HG03439 (cell line): ENCODE measurements at regions not wholly inside any gene's neighbourhood (a gene's known extent, or its start where the extent isn't known, plus 50 kb on each side); places are given as distances from the start of the nearest gene placed in this dataset.
"Not testable (repeated sequence)": the region's sequence is repeated elsewhere in the genome, so short reads cannot be mapped to it uniquely, and the experiment has no call there.

Source experiments
- ATAC-seq: cut with Tn5 transposase; IDR thresholded peaks from one replicate; pipeline ENCODE4 v1.9.1; 2021; ENCODE audit warnings: mild to moderate bottlenecking, moderate library complexity; ENCODE audit not compliant: unreplicated experiment

DNA sequence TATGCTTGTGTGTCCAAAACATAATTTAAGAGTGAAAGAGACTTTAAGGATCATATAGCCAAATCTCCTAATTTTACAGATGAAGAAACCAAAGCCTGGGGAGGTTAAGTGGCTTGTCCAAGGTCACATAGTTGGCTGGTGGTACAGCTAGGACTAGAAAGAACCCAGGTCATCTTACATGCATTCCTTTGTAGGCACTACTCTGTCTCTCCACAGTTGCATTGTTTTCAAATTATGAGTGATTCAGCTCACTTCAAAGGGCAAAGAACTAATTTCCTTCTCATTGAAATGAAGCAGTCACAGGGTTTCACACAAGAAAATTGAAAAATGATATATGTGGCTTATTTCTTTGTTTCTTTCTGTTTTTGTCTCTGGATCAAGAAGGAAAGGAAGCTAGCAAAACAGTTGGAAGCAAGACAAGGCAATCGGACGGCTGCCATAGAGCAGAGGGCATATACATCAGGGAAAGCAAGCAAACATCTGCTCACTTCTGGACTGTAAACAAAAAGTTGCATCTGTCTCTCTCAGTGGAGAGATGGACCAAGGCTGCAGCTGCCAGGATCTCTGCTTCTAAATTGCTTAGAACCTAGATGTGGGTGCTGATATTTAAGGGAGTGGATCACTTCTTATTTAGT is 107.5 kb upstream of the AMOT start:
- no peak for ATAC-seq

DNA sequence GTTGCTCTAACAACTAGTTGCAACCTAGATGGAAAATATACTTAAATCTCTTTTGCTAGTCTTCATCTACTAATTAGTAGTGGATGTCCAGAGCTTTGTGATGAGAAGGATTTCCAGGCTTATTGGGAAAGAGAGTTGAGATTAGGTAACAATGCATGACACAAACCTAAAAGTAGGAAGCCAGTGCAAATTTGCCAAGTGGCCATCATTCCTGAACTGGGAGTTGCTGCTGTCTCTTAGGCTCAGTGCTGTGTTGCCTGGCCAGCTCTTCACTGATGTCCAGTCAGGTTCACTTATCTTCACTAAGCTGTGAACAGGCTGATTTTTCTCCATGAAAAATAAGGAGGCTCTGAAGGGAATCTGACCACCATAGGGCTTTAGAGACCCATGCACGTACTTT is 105.6 kb upstream of the AMOT start:
- no peak for ATAC-seq

DNA sequence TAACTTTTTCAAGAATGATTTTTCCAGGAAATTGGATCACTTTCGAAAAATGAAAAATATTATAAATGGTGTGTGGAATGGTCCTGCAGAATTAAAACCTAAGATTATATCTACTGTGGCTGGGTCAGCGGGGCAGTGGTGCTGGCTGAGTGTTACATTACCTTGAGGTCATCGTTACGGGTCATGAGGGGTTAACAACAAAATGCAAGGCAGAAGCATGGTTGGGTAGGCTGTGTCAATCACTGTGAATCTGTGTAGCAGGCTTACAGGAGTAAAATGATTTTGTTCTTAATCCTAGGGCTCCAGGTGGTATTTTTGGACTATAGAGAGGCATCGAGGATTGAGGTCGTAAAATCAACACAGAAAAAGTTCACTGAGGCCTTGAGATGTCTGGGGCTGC is 105.2 kb upstream of the AMOT start:
- ATAC-seq: no peak

DNA sequence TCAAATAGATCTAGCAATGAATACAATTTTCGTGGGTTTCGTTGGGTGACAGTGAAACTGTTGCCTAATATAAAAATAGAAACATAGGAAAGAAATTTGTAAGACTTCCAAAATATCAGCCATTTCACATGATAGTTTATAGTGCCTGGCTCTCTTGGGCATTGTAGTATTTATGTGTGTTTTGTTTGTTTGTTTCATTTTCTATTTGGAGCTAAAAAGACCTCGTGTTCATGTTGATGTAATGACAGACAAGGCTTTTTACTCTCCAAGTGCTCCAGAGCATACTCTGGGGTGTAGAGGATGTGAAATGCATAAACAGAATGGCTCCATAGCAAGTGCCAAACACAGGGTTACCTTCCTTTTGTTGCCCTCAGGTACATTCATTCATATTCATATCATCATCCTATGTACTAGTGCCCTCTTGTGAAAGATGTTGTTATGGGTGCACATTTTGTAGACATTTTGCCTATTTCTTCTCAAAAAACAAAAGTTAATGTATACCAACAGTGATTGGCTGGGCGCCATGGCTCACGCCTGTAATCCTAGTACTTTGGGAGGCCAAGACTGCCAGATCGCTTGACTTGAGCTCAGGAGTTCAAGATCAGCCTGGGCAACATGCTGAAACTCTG is 100.7 kb upstream of the AMOT start:
- ATAC-seq: no peak

DNA sequence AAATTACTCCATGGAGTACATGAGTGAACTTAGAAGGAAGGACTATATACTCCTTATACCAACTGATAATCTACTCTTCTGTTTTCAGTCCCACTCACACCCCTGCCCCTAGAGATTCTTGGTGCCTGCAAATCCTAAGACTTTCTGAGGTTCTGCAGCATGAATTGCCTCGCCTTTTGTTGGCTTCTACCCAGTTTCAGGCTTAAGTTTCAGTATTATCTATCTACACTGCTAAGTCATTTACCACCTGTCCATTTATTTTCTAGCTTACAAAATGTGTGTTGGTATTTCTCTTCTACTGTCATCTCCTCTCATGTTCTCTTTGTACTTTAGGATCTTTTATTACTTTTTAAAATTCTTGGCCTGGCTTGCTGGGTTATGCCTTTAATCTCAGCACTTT is 94.4 kb upstream of the AMOT start:
- no peak for ATAC-seq

DNA sequence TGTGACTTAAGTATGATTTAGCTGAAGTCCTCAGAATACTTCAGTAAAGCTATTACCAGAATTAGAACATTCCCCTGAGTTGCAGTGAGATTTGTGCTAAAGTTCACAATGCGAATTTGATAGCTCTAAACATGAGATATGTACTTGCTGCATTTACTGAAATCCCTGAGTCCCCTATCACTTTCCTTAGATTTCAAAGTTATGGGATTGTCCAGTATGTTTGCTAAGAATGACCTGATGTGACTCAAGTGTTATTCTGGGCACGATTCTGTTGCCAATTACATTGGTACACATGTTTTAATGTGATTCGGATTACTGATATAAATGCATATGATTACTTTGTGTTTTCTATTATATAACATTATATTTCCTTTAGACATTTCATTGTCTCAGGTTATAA is 91.3 kb upstream of the AMOT start:
- ATAC-seq: no peak

DNA sequence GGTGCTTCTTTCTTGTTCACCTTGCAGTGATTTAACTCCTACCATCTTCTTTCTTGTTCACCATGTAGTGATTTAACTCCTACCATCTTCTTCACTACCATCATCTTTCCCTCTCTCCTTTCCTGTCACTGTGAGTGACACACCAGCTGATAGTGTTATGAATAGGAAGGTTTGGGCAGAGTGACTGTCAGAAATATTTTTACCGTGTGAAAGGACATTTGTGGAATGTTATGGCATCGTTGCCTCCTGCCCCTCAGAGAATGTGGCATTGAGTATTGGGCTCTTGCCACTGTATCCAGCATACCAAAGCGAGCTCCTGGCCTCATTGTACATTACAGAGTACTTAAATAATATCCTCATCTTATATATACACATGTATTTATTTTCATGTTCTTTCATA is 90.8 kb upstream of the AMOT start:
- ATAC-seq: no peak

DNA sequence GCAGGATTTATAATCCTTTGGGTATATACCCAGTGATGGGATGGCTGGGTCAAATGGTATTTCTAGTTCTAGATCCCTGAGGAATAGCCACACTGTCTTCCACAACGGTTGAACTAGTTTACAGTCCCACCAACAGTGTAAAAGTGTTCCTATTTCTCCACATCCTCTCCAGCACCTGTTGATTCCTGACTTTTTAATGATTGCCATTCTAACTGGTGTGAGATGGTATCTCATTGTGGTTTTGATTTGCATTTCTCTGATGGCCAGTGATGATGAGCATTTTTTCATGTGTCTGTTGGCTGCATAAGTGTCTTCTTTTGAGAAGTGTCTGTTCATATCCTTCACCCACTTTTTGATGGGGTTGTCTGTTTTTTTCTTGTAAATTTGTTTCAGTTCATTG is 82.8 kb upstream of the AMOT start:
- ATAC-seq: not testable (repeated sequence)

DNA sequence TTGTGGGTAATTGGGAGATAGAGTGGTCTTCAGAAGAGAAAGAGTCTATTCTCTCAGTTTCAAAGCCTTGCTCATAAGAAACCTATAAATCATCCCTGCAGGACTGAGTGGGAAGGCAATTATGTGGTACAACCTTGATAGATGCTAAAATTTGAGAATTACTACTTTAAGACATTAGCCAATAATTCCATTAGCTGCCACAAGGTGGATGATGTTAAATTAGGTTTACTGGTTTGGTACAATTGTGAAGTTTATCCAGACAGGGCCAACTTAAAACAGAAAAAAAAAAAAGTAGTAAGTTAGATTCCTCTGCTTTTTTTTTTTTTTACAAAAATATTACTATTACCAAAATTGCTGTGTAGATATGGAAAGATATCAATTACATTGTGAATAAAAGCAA is 73.2 kb upstream of the AMOT start:
- no peak for ATAC-seq

DNA sequence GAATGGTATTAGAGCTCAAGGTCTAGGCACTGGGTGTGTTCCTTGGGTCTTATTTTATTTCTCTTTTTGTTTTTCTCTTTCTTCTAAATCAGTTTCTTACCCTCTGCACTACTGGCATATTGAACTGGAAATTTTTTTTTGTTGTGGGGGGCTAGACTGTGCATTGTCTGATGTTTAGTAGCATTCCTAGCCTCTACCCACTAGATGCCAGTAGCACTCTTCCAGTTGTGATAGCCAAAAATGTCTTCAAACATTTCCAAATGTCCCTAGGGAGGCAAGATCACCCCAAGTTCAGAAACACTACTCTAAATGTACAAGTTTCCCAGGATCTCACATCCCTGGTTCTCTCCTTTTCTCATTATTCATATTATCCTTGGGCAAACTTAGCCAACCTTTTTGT is 69.8 kb upstream of the AMOT start:
- no peak for ATAC-seq

DNA sequence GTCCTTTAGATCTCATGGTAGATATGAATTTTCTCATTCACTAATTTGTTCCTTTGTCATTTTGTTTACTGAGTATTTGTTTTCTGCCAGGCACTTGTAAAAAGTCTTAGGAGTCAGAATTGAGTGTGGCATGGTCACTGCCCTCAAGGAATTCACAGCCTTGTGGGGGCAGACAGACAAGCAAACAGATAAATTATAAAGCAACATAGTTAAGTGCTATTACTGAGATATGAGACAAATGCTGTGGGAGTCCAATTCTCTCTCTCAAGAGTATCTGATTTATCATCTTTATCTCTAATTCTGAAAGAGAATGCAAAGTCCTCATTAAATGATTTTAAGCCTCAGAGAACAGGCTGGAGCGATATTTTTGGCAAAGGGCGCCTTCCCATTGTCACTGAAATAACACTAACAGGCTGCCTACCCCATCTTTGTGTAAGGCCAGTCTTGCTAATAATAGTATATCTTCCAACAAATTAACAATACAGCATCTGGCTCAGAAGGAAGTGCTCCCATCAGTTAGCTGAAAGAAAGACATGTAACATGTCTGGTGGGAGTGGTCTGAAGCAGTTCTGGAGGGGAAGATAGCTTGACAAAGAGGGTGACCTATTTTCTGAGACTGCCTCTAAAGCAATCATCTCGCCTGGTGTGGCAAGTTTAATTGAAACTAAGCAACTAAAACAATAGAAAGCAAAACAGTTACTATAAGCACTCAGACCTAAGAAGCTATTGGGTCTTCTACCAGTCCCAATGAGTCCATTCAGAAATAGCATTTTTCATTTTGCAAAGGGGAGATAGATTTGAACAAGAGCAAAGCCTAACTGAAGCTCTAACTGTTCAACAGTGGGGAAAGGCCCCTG is 61.5 kb upstream of the AMOT start:
- no peak for ATAC-seq

DNA sequence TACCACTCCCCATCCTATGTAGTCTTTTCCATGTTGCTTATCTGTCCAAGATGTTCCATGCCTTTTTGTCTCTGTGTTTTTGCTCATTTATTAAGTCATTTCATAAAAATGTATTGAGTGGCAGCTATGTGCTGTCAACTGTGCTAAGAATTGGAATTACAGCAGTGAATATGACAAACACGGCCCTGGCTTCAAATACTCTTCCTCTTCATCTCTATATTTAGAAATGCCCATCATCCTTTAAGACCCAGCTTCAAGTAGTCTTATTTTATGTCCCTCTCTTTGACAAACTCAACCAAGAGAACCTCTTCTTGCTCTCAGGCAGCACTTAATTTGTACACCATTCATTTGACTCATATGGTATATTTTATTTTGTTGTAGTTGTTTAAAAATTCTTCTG is 55.4 kb upstream of the AMOT start:
- no peak for ATAC-seq
